22Rv1 (cell line): ENCODE measurements at regions not wholly inside any gene's neighbourhood (a gene's known extent, or its start where the extent isn't known, plus 50 kb on each side); places are given as distances from the start of the nearest gene placed in this dataset.

Source experiments
- H3K27ac ChIP-seq: fragments of 450-650 bp; 2 replicates; pipeline ENCODE4 v1.5.1; 2017
- ZFX ChIP-seq: fragments of 450-650 bp; IDR thresholded peaks from 2 replicates; pipeline ENCODE4 v1.6.1; 2017; ENCODE audit warnings: antibody characterized with exemption, borderline replicate concordance
- TF ChIP-seq, protein P1 (sequence below): fragments of 450-650 bp; IDR thresholded peaks from 2 replicates; pipeline ENCODE4 v1.5.1; 2017; ENCODE audit warnings: mild to moderate bottlenecking

GRCh38 chr17:63173903-63174302 is 207.9 kb downstream of the TANC2 start:
- H3K27ac ChIP-seq, result no peak overlapping the region
- no peak for TF ChIP-seq ZFX
- TF ChIP-seq, protein P1, sequence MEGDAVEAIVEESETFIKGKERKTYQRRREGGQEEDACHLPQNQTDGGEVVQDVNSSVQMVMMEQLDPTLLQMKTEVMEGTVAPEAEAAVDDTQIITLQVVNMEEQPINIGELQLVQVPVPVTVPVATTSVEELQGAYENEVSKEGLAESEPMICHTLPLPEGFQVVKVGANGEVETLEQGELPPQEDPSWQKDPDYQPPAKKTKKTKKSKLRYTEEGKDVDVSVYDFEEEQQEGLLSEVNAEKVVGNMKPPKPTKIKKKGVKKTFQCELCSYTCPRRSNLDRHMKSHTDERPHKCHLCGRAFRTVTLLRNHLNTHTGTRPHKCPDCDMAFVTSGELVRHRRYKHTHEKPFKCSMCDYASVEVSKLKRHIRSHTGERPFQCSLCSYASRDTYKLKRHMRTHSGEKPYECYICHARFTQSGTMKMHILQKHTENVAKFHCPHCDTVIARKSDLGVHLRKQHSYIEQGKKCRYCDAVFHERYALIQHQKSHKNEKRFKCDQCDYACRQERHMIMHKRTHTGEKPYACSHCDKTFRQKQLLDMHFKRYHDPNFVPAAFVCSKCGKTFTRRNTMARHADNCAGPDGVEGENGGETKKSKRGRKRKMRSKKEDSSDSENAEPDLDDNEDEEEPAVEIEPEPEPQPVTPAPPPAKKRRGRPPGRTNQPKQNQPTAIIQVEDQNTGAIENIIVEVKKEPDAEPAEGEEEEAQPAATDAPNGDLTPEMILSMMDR, result no peak

DNA sequence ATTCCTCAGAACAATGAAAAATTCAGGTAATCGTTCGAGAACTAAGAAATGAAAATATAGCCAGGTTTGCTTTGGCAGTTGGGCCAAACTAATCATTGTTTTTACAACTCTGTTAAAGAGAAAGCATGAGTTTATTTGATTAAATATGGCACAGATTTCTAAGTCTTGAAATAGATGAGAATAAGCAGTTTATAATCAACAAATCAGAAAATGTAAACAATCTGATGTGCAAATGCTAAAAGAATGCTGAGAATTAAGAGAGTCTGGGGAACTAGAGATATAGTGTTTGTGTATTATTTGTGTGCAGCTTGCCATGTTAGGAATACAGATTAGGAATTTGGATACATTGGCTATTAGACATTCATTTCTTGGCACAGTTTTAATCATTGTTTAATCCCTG is 212.5 kb downstream of the TANC2 start:
- H3K27ac ChIP-seq, result no peak overlapping the region
- TF ChIP-seq, protein P1, result no peak
- no peak for TF ChIP-seq ZFX

DNA sequence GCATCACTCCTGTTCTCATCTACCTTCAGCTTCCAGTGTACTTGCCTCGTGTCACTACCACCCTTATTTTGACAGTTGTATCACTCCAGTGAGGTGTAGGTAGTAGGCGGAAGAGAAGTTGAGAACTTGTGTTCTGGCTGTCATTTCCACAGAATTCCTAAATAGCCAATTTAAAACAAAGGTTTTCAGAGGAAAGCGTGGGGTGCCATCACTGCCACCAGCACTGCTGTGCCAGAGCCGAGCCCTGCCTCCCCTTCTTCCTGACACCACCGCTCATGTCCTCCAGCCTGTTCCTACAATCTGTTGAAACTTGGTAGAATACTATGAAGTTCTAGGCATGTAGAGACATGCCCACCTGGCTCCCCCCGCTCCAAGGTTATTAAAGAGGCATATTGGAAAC is 215.8 kb downstream of the TANC2 start:
- H3K27ac ChIP-seq, result no peak overlapping the region
- TF ChIP-seq ZFX, result no peak
- TF ChIP-seq, protein P1, result no peak

- TF ChIP-seq ZFX, result no peak
- TF ChIP-seq, protein P1, result no peak
- no peak overlapping the region for H3K27ac ChIP-seq
Observed at GRCh38 chr17:63185420-63185819, 219.4 kb downstream of the TANC2 start.

DNA sequence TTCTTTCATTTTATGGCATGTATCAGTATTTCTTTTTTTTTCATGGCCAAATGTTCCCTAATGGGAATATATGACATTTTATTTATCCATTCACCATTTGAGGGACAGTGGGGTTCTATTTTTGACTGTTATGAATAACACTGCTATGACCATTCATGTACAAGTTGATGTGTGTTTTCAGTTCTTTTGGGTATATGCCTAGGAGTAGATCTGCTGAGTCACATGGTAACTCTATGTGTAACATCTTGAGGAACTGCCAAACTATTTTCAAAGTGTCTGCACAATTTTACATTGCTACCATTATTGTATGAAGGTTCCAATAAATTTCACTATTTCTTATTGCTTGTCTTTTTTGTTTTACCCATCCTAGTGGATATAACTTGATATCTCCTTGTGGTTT is 223.0 kb downstream of the TANC2 start:
- TF ChIP-seq, protein P1, result no peak
- TF ChIP-seq ZFX, result no peak
- no peak overlapping the region for H3K27ac ChIP-seq

DNA sequence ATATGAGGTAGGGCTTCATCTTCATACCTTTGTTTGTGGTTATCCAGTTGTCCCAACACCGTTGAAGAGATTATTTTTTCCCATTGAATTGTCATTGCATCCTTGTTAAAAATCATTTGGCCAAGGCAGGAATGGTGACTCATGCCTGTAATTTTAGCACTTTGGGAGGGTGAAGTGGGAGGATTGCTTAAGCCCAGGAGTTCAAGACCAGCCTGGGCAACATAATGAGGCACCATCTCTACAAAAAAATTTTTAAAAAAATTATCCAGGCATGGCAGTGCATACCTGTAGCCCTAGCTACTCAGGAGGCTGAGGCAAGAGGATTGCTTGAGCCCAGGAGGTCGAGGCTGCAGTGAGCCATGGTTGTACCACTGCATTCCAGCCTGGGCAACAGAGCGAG is 223.9 kb downstream of the TANC2 start:
- H3K27ac ChIP-seq, result no peak overlapping the region
- no peak for TF ChIP-seq ZFX
- TF ChIP-seq, protein P1, result no peak

DNA sequence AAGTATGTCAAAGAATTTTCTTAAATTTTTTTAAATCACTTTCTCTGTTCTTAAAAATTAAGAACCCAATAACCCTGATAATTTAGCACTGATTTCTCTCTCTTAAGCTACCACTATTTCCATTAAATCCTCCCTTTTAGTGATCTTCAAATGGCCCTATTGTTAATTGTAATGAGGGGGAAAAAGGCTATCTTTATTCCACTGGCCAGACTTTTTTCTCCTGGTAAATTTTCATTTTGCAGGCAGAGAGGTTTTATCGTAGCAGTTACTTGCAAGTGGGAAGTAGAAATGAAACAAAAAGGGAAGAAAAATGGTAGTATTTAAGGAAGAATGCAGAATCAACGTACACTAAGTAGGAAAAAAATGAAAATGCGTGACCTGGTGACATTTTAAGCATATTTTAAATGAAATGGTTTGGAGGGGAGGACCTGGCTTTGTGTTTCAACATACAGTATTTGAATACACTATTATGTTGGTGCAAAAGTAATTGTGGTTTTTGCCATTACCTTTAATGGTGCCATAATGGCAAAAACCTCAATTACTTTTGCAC is 224.9 kb downstream of the TANC2 start:
- TF ChIP-seq, protein P1, result no peak
- no peak for TF ChIP-seq ZFX
- H3K27ac ChIP-seq, result no peak overlapping the region
